HG03175 (cell line): ENCODE measurements at regions not wholly inside any gene's neighbourhood (a gene's known extent, or its start where the extent isn't known, plus 50 kb on each side); places are given as distances from the start of the nearest gene placed in this dataset.
A peak's percentile ranks its signal among the peaks of the same experiment; 100 is the strongest.
"Not testable (repeated sequence)": the region's sequence is repeated elsewhere in the genome, so short reads cannot be mapped to it uniquely, and the experiment has no call there.

Experiments used
- ATAC-seq: cut with Tn5 transposase; IDR thresholded peaks from one replicate; pipeline ENCODE4 v1.9.1; 2021; ENCODE audit warnings: mild to moderate bottlenecking, moderate library complexity; ENCODE audit not compliant: unreplicated experiment

GRCh38 chr12:23146070-23146469 lies 521.1 kb downstream of the ETNK1 start:
- not testable (repeated sequence) for ATAC-seq

- ATAC-seq: no peak
Observed at GRCh38 chr12:23168459-23168858, 543.5 kb downstream of the ETNK1 start.

- ATAC-seq: no peak
Observed at GRCh38 chr12:23169012-23169695, 544.2 kb downstream of the ETNK1 start.

GRCh38 chr12:23169696-23170013 lies 544.7 kb downstream of the ETNK1 start:
- ATAC-seq: no peak

GRCh38 chr12:23174917-23175316 lies 549.9 kb downstream of the ETNK1 start:
- no peak for ATAC-seq

GRCh38 chr12:23185346-23185745 lies 560.4 kb downstream of the ETNK1 start:
- no peak for ATAC-seq

GRCh38 chr12:23186950-23187349 lies 562.0 kb downstream of the ETNK1 start:
- ATAC-seq: no peak

GRCh38 chr12:23193552-23193951 lies 568.6 kb downstream of the ETNK1 start:
- no peak for ATAC-seq

- no peak for ATAC-seq
Observed at GRCh38 chr12:23197266-23197665, 572.3 kb downstream of the ETNK1 start.

GRCh38 chr12:23202728-23203127 lies 577.8 kb downstream of the ETNK1 start:
- no peak for ATAC-seq

- peak; percentile 80 for ATAC-seq
Observed at GRCh38 chr12:23204933-23205778, 580.2 kb downstream of the ETNK1 start.

- ATAC-seq: no peak
Observed at GRCh38 chr12:23209793-23210192, 584.8 kb downstream of the ETNK1 start.

GRCh38 chr12:23210573-23210972 lies 585.6 kb downstream of the ETNK1 start:
- ATAC-seq: no peak

- no peak for ATAC-seq
Observed at GRCh38 chr12:23211384-23212320, 586.7 kb downstream of the ETNK1 start.

- ATAC-seq: no peak
Observed at GRCh38 chr12:23217158-23217557, 592.2 kb downstream of the ETNK1 start.

GRCh38 chr12:23217667-23218066 lies 592.7 kb downstream of the ETNK1 start:
- ATAC-seq: no peak

- no peak for ATAC-seq
Observed at GRCh38 chr12:23221066-23221465, 596.1 kb downstream of the ETNK1 start.

- no peak for ATAC-seq
Observed at GRCh38 chr12:23221926-23222325, 597.0 kb downstream of the ETNK1 start.

GRCh38 chr12:23222801-23223200 lies 597.8 kb downstream of the ETNK1 start:
- no peak for ATAC-seq

GRCh38 chr12:23228101-23228500 lies 603.1 kb downstream of the ETNK1 start:
- no peak for ATAC-seq

GRCh38 chr12:23230899-23231298 lies 605.9 kb downstream of the ETNK1 start:
- no peak for ATAC-seq
